Kidney epithelial cell (primary cell): ENCODE measurements at regions not wholly inside any gene's neighbourhood (a gene's known extent, or its start where the extent isn't known, plus 50 kb on each side); places are given as distances from the start of the nearest gene placed in this dataset.

Experiments
- DNase-seq: peaks from one replicate; pipeline ENCODE4 v3.0.0-alpha.2; 2010; ENCODE audit warnings: low read depth
- H3K27me3 ChIP-seq: 2 replicates; pipeline ENCODE4 v1.6.0; 2011; ENCODE audit warnings: low read length; ENCODE audit not compliant: control insufficient read depth, insufficient read depth
- H3K36me3 ChIP-seq: 2 replicates; pipeline ENCODE4 v1.5.1; 2011; ENCODE audit warnings: low read length; ENCODE audit not compliant: control insufficient read depth, insufficient read depth
- H3K4me3 ChIP-seq: 2 replicates; pipeline ENCODE4 v1.5.1; 2011; ENCODE audit warnings: low read depth, mild to moderate bottlenecking, control low read depth, low read length
- CTCF ChIP-seq: IDR thresholded peaks from 2 replicates; pipeline ENCODE4 v1.5.1; 2011; ENCODE audit warnings: mild to moderate bottlenecking, moderate library complexity, low read length, control low read depth, inconsistent platforms; ENCODE audit not compliant: insufficient read depth, poor library complexity, severe bottlenecking

GRCh38 chr22:34688825-34689224 lies 377.1 kb upstream of the ISX start:
- no peaks in the 10 kb centered on the region for H3K27me3 ChIP-seq
- H3K36me3 ChIP-seq, result no peaks in the 10 kb centered on the region
- no peak for DNase-seq
- no peak for TF ChIP-seq CTCF
- no peak overlapping the region for H3K4me3 ChIP-seq

- H3K4me3 ChIP-seq, result no peak overlapping the region
- no peaks in the 10 kb centered on the region for H3K27me3 ChIP-seq
- no peaks in the 10 kb centered on the region for H3K36me3 ChIP-seq
- no peak for TF ChIP-seq CTCF
- no peak for DNase-seq
Measured at GRCh38 chr22:34696557-34696956, 369.4 kb upstream of the ISX start.

- Histone ChIP-seq H3K4me3 (no peak overlapping the region), H3K27me3 (no peaks in the 10 kb centered on the region), H3K36me3 (no peaks in the 10 kb centered on the region)
- no peak for TF ChIP-seq CTCF
- no peak for DNase-seq
Measured at GRCh38 chr22:34702279-34702678, 363.7 kb upstream of the ISX start.

GRCh38 chr22:34709641-34710040 lies 356.3 kb upstream of the ISX start:
- no peak overlapping the region for H3K4me3 ChIP-seq
- no peaks in the 10 kb centered on the region for H3K27me3 ChIP-seq
- no peaks in the 10 kb centered on the region for H3K36me3 ChIP-seq
- no peak for TF ChIP-seq CTCF
- no peak for DNase-seq

GRCh38 chr22:34722901-34723300 lies 343.1 kb upstream of the ISX start:
- Histone ChIP-seq H3K4me3 (no peak overlapping the region), H3K36me3 (no peaks in the 10 kb centered on the region), H3K27me3 (no peaks in the 10 kb centered on the region)
- no peak for DNase-seq
- TF ChIP-seq CTCF, result no peak

GRCh38 chr22:34736081-34736480 lies 329.9 kb upstream of the ISX start:
- Histone ChIP-seq H3K4me3 (no peak overlapping the region), H3K27me3 (no peaks in the 10 kb centered on the region), H3K36me3 (no peaks in the 10 kb centered on the region)
- no peak for TF ChIP-seq CTCF
- DNase-seq, result no peak
